ENCODE measurements at regions not wholly inside any gene's neighbourhood (a gene's known extent, or its start where the extent isn't known, plus 50 kb on each side); places are given as distances from the start of the nearest gene placed in this dataset.

- no peak overlapping the region for H3K27ac ChIP-seq (ENCODE audit: insufficient read depth, low read depth, low read length)
- no peaks in the 10 kb centered on the region for H3K4me1 ChIP-seq (ENCODE audit: control insufficient read depth, extremely low read depth, insufficient read depth, low read length)
- intact Hi-C loops (cut with micrococcal nuclease) = no loop called here
- no peaks in the 10 kb centered on the region for H4K20me1 ChIP-seq (replicated peaks; ENCODE audit: control insufficient read depth, extremely low read depth, insufficient read depth, low read length)
- dilution Hi-C loops (cut with MboI; ENCODE audit: extremely low pct_ligation_motif_present, low sequenced_read_pairs) = no loop called here
- H3K4me2 ChIP-seq (ENCODE audit: insufficient read depth, low read length) = no peak overlapping the region
- POLR2A ChIA-PET = no interaction called here
- no peaks in the 10 kb centered on the region for H3K9me3 ChIP-seq (replicated peaks; ENCODE audit: control insufficient read depth, insufficient read depth, low read length)
- H3K9ac ChIP-seq (replicated peaks; ENCODE audit: extremely low read depth, insufficient read depth, low read length) = no peak overlapping the region
- no peak overlapping the region for H2AFZ ChIP-seq (ENCODE audit: low read depth, low read length)
- CTCF ChIA-PET = no interaction called here
- TF ChIP-seq EZH2 (IDR thresholded peaks at IDR 0.05; ENCODE audit: borderline replicate concordance, low read depth, low read length, severe bottlenecking) (no peak), POLR2A (IDR thresholded peaks at IDR 0.05; ENCODE audit: low read depth, low read length) (no peak), MAX (IDR thresholded peaks at IDR 0.05; ENCODE audit: insufficient read depth, insufficient read length) (no peak), POLR2AphosphoS5 (IDR thresholded peaks at IDR 0.05; ENCODE audit: insufficient read depth, low read depth, low read length) (no peak), CTCF (IDR thresholded peaks at IDR 0.05; ENCODE audit: extremely low read depth in 1 of 2, insufficient read depth in 1 of 2, low read depth in 1 of 2, low read length in 2 of 2) (no peak)
- no peaks in the 10 kb centered on the region for H3K9me1 ChIP-seq (replicated peaks; ENCODE audit: control insufficient read depth, extremely low read depth, insufficient read depth, low read length)
- FAIRE-seq (no peak), DNase-seq (ENCODE audit: low read depth, low spot score) (no peak)
- no TSS peak for BruUV-seq (replicated peaks)
- no peaks in the 10 kb centered on the region for H3K27me3 ChIP-seq (ENCODE audit: control insufficient read depth in 2 of 2, insufficient read depth in 2 of 2, low read length in 2 of 2)
- H3K79me2 ChIP-seq (ENCODE audit: control insufficient read depth, insufficient read depth, low read length) = no peaks in the 10 kb centered on the region
- no peak overlapping the region for H3K4me3 ChIP-seq (replicated peaks in 1 of 3; ENCODE audit: insufficient read depth in 1 of 3, low read depth in 1 of 3, low read length in 3 of 3)
- H3K36me3 ChIP-seq (ENCODE audit: control insufficient read depth in 2 of 2, extremely low read depth in 1 of 2, insufficient read depth in 2 of 2, low read length in 2 of 2) = no peaks in the 10 kb centered on the region
Measured at GRCh38 chr10:123375738-123376137, 221.5 kb downstream of the BUB3 start.

- intact Hi-C loops (cut with micrococcal nuclease) (no loop called here), dilution Hi-C loops (cut with MboI; ENCODE audit: extremely low pct_ligation_motif_present, low sequenced_read_pairs) (no loop called here)
- Histone ChIP-seq H3K9me3 (replicated peaks; ENCODE audit: control insufficient read depth, insufficient read depth, low read length) (no peaks in the 10 kb centered on the region), H4K20me1 (replicated peaks; ENCODE audit: control insufficient read depth, extremely low read depth, insufficient read depth, low read length) (no peaks in the 10 kb centered on the region), H3K4me2 (ENCODE audit: insufficient read depth, low read length) (no peak overlapping the region), H3K9ac (replicated peaks; ENCODE audit: extremely low read depth, insufficient read depth, low read length) (no peak overlapping the region), H3K4me1 (ENCODE audit: control insufficient read depth, extremely low read depth, insufficient read depth, low read length) (no peaks in the 10 kb centered on the region), H3K79me2 (ENCODE audit: control insufficient read depth, insufficient read depth, low read length) (no peaks in the 10 kb centered on the region), H3K36me3 (ENCODE audit: control insufficient read depth in 2 of 2, extremely low read depth in 1 of 2, insufficient read depth in 2 of 2, low read length in 2 of 2) (no peaks in the 10 kb centered on the region), H3K27me3 (ENCODE audit: control insufficient read depth in 2 of 2, insufficient read depth in 2 of 2, low read length in 2 of 2) (no peaks in the 10 kb centered on the region), H3K4me3 (replicated peaks in 1 of 3; ENCODE audit: insufficient read depth in 1 of 3, low read depth in 1 of 3, low read length in 3 of 3) (no peak overlapping the region), H3K9me1 (replicated peaks; ENCODE audit: control insufficient read depth, extremely low read depth, insufficient read depth, low read length) (no peaks in the 10 kb centered on the region), H3K27ac (ENCODE audit: insufficient read depth, low read depth, low read length) (no peak overlapping the region), H2AFZ (ENCODE audit: low read depth, low read length) (no peak overlapping the region)
- POLR2A ChIA-PET = no interaction called here
- CTCF ChIA-PET = no interaction called here
- no peak for FAIRE-seq
- no peak for DNase-seq (ENCODE audit: low read depth, low spot score)
- no TSS peak for BruUV-seq (replicated peaks)
- TF ChIP-seq EZH2 (IDR thresholded peaks at IDR 0.05; ENCODE audit: borderline replicate concordance, low read depth, low read length, severe bottlenecking) = no peak
- no peak for TF ChIP-seq MYC (IDR thresholded peaks at IDR 0.05; ENCODE audit: low read depth, low read length)
- no peak for TF ChIP-seq FOS (IDR thresholded peaks at IDR 0.05; ENCODE audit: borderline replicate concordance, insufficient read depth, low read length)
- no peak for TF ChIP-seq POLR2A (IDR thresholded peaks at IDR 0.05; ENCODE audit: low read depth, low read length)
- no peak for TF ChIP-seq MAX (IDR thresholded peaks at IDR 0.05; ENCODE audit: insufficient read depth, insufficient read length)
- TF ChIP-seq GATA2 (IDR thresholded peaks at IDR 0.05; ENCODE audit: insufficient read depth, insufficient read length, low read depth, low read length) = no peak
- no peak for TF ChIP-seq POLR2AphosphoS5 (IDR thresholded peaks at IDR 0.05; ENCODE audit: insufficient read depth, low read depth, low read length)
- no peak for TF ChIP-seq CTCF (IDR thresholded peaks at IDR 0.05; ENCODE audit: extremely low read depth in 1 of 2, insufficient read depth in 1 of 2, low read depth in 1 of 2, low read length in 2 of 2)
- no peak for TF ChIP-seq JUN (IDR thresholded peaks at IDR 0.05; ENCODE audit: borderline replicate concordance, insufficient read depth, insufficient read length, low read depth)
Measured at GRCh38 chr10:123377883-123378282, 223.7 kb downstream of the BUB3 start.
